PC-9 (cell line): ENCODE measurements at regions not wholly inside any gene's neighbourhood (a gene's known extent, or its start where the extent isn't known, plus 50 kb on each side); places are given as distances from the start of the nearest gene placed in this dataset.

Experiments
- BruUV-seq: library from RNA; stranded (reverse); fragments of 400-500 nt; replicated peaks from 2 replicates; lab custom pipeline; 2021; lab: Mats Ljungman, UMichigan
- CTCF ChIA-PET: fragments of 300-600 bp; sonication (Branson Sonifier 250); formaldehyde crosslinking; loops from one replicate; lab custom pipeline; 2022; ENCODE audit warnings: antibody characterized with exemption; lab: Charles Lee
- POLR2A ChIA-PET: fragments of 300-600 bp; sonication (Branson Sonifier 250); formaldehyde crosslinking; loops from one replicate; lab custom pipeline; 2022; ENCODE audit warnings: antibody characterized with exemption; ENCODE audit not compliant: unreplicated experiment; lab: Charles Lee
- DNase-seq, 2 experiments: peaks; one replicate each; pipeline versions ENCODE4 v3.0.0 to v3.0.0-alpha.2; 2015 to 2022; ENCODE audit warnings: mixed read lengths in 1 of 2
- H2AFZ ChIP-seq: fragments of 200-600 bp; sonication (generic); 2 replicates; pipeline ENCODE4 v1.8.1; 2017; ENCODE audit warnings: antibody characterized with exemption
- H3F3A ChIP-seq: fragments of 200-600 bp; sonication (generic); 2 replicates; pipeline ENCODE4 v1.8.1; 2017; ENCODE audit warnings: antibody characterized with exemption, mild to moderate bottlenecking, low read depth; ENCODE audit not compliant: insufficient read depth
- H3K27ac ChIP-seq: fragments of 200-600 bp; sonication (generic); 2 replicates; pipeline ENCODE4 v1.6.1; 2016; ENCODE audit warnings: mixed run types
- H3K27me3 ChIP-seq: fragments of 200-600 bp; sonication (generic); 2 replicates; pipeline ENCODE4 v1.6.1; 2016; ENCODE audit warnings: low read depth, mixed run types; ENCODE audit not compliant: insufficient read depth
- H3K36me3 ChIP-seq: fragments of 200-600 bp; sonication (generic); 2 replicates; pipeline ENCODE4 v1.6.1; 2016; ENCODE audit warnings: low read depth, mixed run types
- H3K4me1 ChIP-seq: fragments of 200-600 bp; sonication (generic); replicated peaks from 2 replicates; pipeline ENCODE4 v1.6.1; 2016; ENCODE audit warnings: mixed run types; ENCODE audit not compliant: insufficient read depth
- H3K4me2 ChIP-seq: fragments of 200-600 bp; sonication (generic); 2 replicates; pipeline ENCODE4 v1.6.1; 2017; ENCODE audit warnings: mixed run types
- H3K4me3 ChIP-seq: fragments of 200-600 bp; sonication (generic); 2 replicates; pipeline ENCODE4 v1.6.1; 2016; ENCODE audit warnings: mixed run types
- H3K79me2 ChIP-seq: fragments of 200-600 bp; sonication (generic); 2 replicates; pipeline ENCODE4 v1.6.1; 2017; ENCODE audit warnings: low read depth, mixed run types
- H3K9me2 ChIP-seq: fragments of 200-600 bp; sonication (generic); 2 replicates; pipeline ENCODE4 v1.8.1; 2017; ENCODE audit warnings: mild to moderate bottlenecking; ENCODE audit not compliant: insufficient read depth
- H3K9me3 ChIP-seq: fragments of 200-600 bp; sonication (generic); 2 replicates; pipeline ENCODE4 v1.8.1; 2016; ENCODE audit warnings: low read depth; ENCODE audit not compliant: insufficient read depth
- H4K20me1 ChIP-seq: fragments of 200-600 bp; sonication (generic); 2 replicates; pipeline ENCODE4 v1.8.1; 2017; ENCODE audit not compliant: insufficient read depth
- EZH2 ChIP-seq: fragments of 200-600 bp; sonication (generic); IDR thresholded peaks from 2 replicates; pipeline ENCODE4 v1.8.0; 2017; ENCODE audit warnings: antibody characterized with exemption, low read depth
- intact Hi-C: fragments of 100-400 bp; cut with micrococcal nuclease; formaldehyde crosslinking; loops from one replicate; pipeline ENCODE4 v1.10.0; 2022; ENCODE audit not compliant: unreplicated experiment
- TF ChIP-seq, protein P1 (sequence below): fragments of 200-600 bp; sonication (generic); conservative IDR thresholded peaks from 2 replicates; pipeline ENCODE4 v1.6.1; 2017; ENCODE audit warnings: mixed run types, antibody characterized with exemption, mild to moderate bottlenecking, moderate library complexity

DNA sequence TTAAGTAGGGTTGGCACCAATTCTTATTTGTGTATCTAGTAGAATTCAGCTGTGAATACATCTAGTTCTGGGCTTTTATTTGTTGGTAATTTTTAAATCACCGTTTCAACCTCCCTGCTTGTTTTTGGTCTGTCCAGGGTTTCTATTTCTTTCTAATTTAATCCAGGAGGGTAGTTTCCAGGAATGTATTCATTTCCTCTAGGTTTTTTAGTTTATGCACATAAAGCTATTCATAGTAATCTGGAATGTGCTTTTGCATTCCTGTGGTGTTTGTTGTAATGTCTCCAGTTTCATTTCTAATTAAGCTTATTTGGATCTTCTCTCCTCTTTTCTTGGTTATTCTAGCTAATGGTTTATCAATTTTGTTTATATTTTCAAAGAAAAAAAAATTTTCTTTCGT, 1361.8 kb upstream of the DDX18 start:
- ChIA-PET POLR2A (no interaction called here), CTCF (no interaction called here)
- TF ChIP-seq, protein P1, sequence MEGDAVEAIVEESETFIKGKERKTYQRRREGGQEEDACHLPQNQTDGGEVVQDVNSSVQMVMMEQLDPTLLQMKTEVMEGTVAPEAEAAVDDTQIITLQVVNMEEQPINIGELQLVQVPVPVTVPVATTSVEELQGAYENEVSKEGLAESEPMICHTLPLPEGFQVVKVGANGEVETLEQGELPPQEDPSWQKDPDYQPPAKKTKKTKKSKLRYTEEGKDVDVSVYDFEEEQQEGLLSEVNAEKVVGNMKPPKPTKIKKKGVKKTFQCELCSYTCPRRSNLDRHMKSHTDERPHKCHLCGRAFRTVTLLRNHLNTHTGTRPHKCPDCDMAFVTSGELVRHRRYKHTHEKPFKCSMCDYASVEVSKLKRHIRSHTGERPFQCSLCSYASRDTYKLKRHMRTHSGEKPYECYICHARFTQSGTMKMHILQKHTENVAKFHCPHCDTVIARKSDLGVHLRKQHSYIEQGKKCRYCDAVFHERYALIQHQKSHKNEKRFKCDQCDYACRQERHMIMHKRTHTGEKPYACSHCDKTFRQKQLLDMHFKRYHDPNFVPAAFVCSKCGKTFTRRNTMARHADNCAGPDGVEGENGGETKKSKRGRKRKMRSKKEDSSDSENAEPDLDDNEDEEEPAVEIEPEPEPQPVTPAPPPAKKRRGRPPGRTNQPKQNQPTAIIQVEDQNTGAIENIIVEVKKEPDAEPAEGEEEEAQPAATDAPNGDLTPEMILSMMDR = no peak
- no peak for TF ChIP-seq EZH2

DNA sequence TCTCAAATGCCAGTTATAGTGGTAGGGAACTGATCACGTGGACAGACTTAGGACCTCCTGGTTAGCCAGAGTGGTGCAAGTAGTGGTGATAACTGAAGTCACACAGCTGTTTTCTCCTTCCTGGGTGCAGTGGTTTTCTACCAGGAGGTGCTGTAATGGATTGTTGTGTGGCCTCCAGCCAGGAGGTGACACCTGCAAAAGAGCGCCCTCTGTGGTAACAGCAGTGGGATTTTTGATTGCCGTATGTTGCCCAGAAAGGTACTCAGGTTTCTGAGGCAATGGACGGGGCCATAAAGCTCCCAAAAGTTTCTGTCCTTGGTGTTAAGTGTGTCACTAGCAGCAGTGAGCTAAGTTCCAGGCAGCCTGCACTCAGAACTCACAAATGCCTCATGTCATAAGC, 1358.1 kb upstream of the DDX18 start:
- no peaks in the 10 kb centered on the region for H3K9me2 ChIP-seq
- H3K27ac ChIP-seq = no peak overlapping the region
- no peaks in the 10 kb centered on the region; the same call in 1 of the 2 replicates for H3K9me3 ChIP-seq
- H2AFZ ChIP-seq = no peak overlapping the region
- no peaks in the 10 kb centered on the region for H4K20me1 ChIP-seq
- BruUV-seq = no TSS peak
- no peaks in the 10 kb centered on the region for H3K79me2 ChIP-seq
- H3K27me3 ChIP-seq = no peaks in the 10 kb centered on the region
- no peaks in the 10 kb centered on the region for H3F3A ChIP-seq
- ChIA-PET CTCF (no interaction called here), POLR2A (no interaction called here)
- H3K4me1 ChIP-seq = no peaks in the 10 kb centered on the region
- no peak for TF ChIP-seq EZH2
- TF ChIP-seq, protein P1 = no peak
- intact Hi-C loops = no loop called here
- H3K4me2 ChIP-seq = no peak overlapping the region
- no peak for DNase-seq
- no peaks in the 10 kb centered on the region for H3K36me3 ChIP-seq
- no peak overlapping the region for H3K4me3 ChIP-seq

More for the DNA sequence above, 1361.8 kb upstream of the DDX18 start:
- H3K79me2 ChIP-seq = no peaks in the 10 kb centered on the region
- H3K9me2 ChIP-seq = no peaks in the 10 kb centered on the region
- H3K4me2 ChIP-seq = no peak overlapping the region
- H3F3A ChIP-seq = no peaks in the 10 kb centered on the region
- H3K36me3 ChIP-seq = no peaks in the 10 kb centered on the region
- H3K4me3 ChIP-seq = no peak overlapping the region
- H3K4me1 ChIP-seq = no peaks in the 10 kb centered on the region
- H4K20me1 ChIP-seq = no peaks in the 10 kb centered on the region
- intact Hi-C loops = no loop called here
- H3K27ac ChIP-seq = no peak overlapping the region
- no peak overlapping the region for H2AFZ ChIP-seq
- no peaks in the 10 kb centered on the region for H3K9me3 ChIP-seq
- DNase-seq = no peak
- no peaks in the 10 kb centered on the region for H3K27me3 ChIP-seq
- BruUV-seq = no TSS peak

DNA sequence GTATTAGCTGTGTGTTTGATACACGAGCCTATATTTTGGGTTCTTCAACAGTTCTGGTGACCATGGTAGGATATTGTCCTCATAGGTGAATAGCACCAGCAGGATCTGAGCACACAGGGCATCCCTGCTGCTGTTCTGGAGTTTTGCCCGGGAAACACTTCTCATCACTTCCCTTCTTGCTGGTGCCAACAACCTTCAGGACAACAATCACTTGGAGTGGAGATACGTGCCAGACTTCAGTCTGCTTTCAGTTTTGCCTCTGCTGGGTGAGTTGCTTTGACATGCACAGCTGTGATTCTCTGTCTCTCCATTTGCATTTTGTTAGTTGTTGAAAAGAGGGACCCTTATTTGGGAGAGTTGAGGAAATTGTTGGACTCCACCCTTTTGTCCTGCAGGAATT, 1347.2 kb upstream of the DDX18 start:
- H3K27ac ChIP-seq = no peak overlapping the region
- H2AFZ ChIP-seq = no peak overlapping the region
- ChIA-PET POLR2A (no interaction called here), CTCF (no interaction called here)
- no peaks in the 10 kb centered on the region for H3K36me3 ChIP-seq
- DNase-seq = no peak
- no peaks in the 10 kb centered on the region for H3K9me2 ChIP-seq
- H3K4me1 ChIP-seq = no peaks in the 10 kb centered on the region
- no peaks in the 10 kb centered on the region for H3K9me3 ChIP-seq
- BruUV-seq = no TSS peak
- no peaks in the 10 kb centered on the region for H3K79me2 ChIP-seq
- H4K20me1 ChIP-seq = no peaks in the 10 kb centered on the region
- H3F3A ChIP-seq = no peaks in the 10 kb centered on the region
- intact Hi-C loops = no loop called here
- H3K4me2 ChIP-seq = no peak overlapping the region
- no peaks in the 10 kb centered on the region for H3K27me3 ChIP-seq
- TF ChIP-seq, protein P1 = no peak
- TF ChIP-seq EZH2 = no peak
- H3K4me3 ChIP-seq = no peak overlapping the region
